OCI-LY1 (cell line): ENCODE measurements at regions not wholly inside any gene's neighbourhood (a gene's known extent, or its start where the extent isn't known, plus 50 kb on each side); places are given as distances from the start of the nearest gene placed in this dataset.

Experiments
- H2AFZ ChIP-seq: fragments of 200-600 bp; sonication (generic), shearing (Covaris generic); 2 replicates; pipeline ENCODE4 v1.6.0; 2014; ENCODE audit warnings: antibody characterized with exemption, mild to moderate bottlenecking, low read length
- H3F3A ChIP-seq: fragments of 200-600 bp; sonication (generic), shearing (Covaris generic); 2 replicates; pipeline ENCODE4 v1.6.0; 2014; ENCODE audit warnings: mild to moderate bottlenecking, antibody characterized with exemption, low read length, moderate library complexity; ENCODE audit not compliant: insufficient read depth
- H3K27ac ChIP-seq: fragments of 200-600 bp; sonication (generic); 2 replicates; pipeline ENCODE4 v1.5.1; 2014; ENCODE audit warnings: low read length, mixed run types, mild to moderate bottlenecking, low read depth; ENCODE audit not compliant: poor library complexity, severe bottlenecking
- H3K27me3 ChIP-seq: fragments of 200-600 bp; sonication (generic); 2 replicates; pipeline ENCODE4 v1.6.0; 2014; ENCODE audit warnings: antibody characterized with exemption, mild to moderate bottlenecking, low read length, moderate library complexity; ENCODE audit not compliant: insufficient read depth
- H3K36me3 ChIP-seq: fragments of 200-600 bp; sonication (generic); 2 replicates; pipeline ENCODE4 v1.6.1; 2014; ENCODE audit warnings: mild to moderate bottlenecking, antibody characterized with exemption, low read length, moderate library complexity, mixed read lengths; ENCODE audit not compliant: insufficient read depth
- H3K4me1 ChIP-seq: fragments of 200-600 bp; sonication (generic); 2 replicates; pipeline ENCODE4 v1.5.1; 2014; ENCODE audit warnings: mild to moderate bottlenecking, low read length, moderate library complexity; ENCODE audit not compliant: insufficient read depth, severe bottlenecking
- H3K4me2 ChIP-seq: fragments of 200-600 bp; sonication (generic), shearing (Covaris generic); 2 replicates; pipeline ENCODE4 v1.6.1; 2014; ENCODE audit warnings: low read length
- H3K4me3 ChIP-seq: fragments of 200-600 bp; sonication (generic); 2 replicates; pipeline ENCODE4 v1.5.1; 2014; ENCODE audit warnings: low read length, low read depth, mild to moderate bottlenecking, mixed read lengths; ENCODE audit not compliant: poor library complexity, severe bottlenecking
- H3K79me2 ChIP-seq: fragments of 200-600 bp; shearing (Covaris generic); 2 replicates; pipeline ENCODE4 v1.6.1; 2016; ENCODE audit warnings: mixed run types, low read length, mixed read lengths; ENCODE audit not compliant: insufficient read depth
- H3K9ac ChIP-seq: fragments of 200-600 bp; sonication (generic), shearing (Covaris generic); 2 replicates; pipeline ENCODE4 v1.6.1; 2014; ENCODE audit warnings: mild to moderate bottlenecking, low read length, mixed read lengths
- H3K9me2 ChIP-seq: fragments of 200-600 bp; sonication (generic), shearing (Covaris generic); 2 replicates; pipeline ENCODE4 v1.6.1; 2014; ENCODE audit warnings: low read depth, mild to moderate bottlenecking, low read length, mixed read lengths
- H3K9me3 ChIP-seq: fragments of 200-600 bp; shearing (Covaris generic); 2 replicates; pipeline ENCODE4 v1.6.1; 2014; ENCODE audit warnings: low read length, mixed read lengths
- H4K20me1 ChIP-seq: fragments of 200-600 bp; sonication (generic), shearing (Covaris generic); 2 replicates; pipeline ENCODE4 v1.6.0; 2016; ENCODE audit warnings: mild to moderate bottlenecking, low read length; ENCODE audit not compliant: insufficient read depth
- CTCF ChIP-seq: fragments of 200-600 bp; sonication (generic), shearing (Covaris generic); IDR thresholded peaks from 2 replicates; pipeline ENCODE4 v1.5.1; 2017; ENCODE audit warnings: mild to moderate bottlenecking, antibody characterized with exemption, low read length, moderate library complexity, mixed read lengths
- EZH2 ChIP-seq: fragments of 200-600 bp; sonication (generic), shearing (Covaris generic); IDR thresholded peaks from 2 replicates; pipeline ENCODE4 v1.8.0; 2017; ENCODE audit warnings: borderline replicate concordance, mixed run types, mild to moderate bottlenecking, antibody characterized with exemption, low read length, moderate library complexity, mixed read lengths

DNA sequence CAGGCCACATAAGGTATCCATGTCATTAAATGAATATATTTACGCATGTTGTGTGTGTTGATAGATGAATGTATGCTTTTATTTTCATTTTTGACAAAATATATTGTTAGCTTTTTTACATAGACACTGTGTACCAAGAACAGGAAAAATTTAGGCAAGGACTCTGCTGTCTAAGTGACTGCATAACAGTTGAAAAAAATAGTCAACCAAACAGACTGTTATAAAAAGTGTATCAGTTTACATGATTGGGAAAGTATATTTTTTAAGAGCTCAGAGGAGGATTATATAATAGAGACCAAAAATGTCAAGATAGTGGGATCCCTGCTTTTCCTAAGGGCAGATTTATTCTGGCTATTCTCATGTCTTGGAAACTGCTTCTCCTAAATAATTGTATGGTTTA lies 858.0 kb downstream of the SLITRK1 start:
- Histone ChIP-seq H3K4me2 (no peak overlapping the region), H3K27me3 (no peaks in the 10 kb centered on the region), H2AFZ (no peak overlapping the region), H3K36me3 (no peaks in the 10 kb centered on the region), H3K9ac (no peak overlapping the region), H3K4me3 (no peak overlapping the region), H3F3A (no peaks in the 10 kb centered on the region), H3K9me3 (no peaks in the 10 kb centered on the region), H3K9me2 (no peaks in the 10 kb centered on the region), H3K79me2 (no peaks in the 10 kb centered on the region), H3K4me1 (no peaks in the 10 kb centered on the region), H4K20me1 (no peaks in the 10 kb centered on the region), H3K27ac (no peak overlapping the region)
- no peak for TF ChIP-seq EZH2
- no peak for TF ChIP-seq CTCF

- H3K9me3 ChIP-seq, result no peaks in the 10 kb centered on the region
- no peak overlapping the region for H2AFZ ChIP-seq
- no peaks in the 10 kb centered on the region for H4K20me1 ChIP-seq
- H3K9me2 ChIP-seq, result no peaks in the 10 kb centered on the region
- H3K36me3 ChIP-seq, result no peaks in the 10 kb centered on the region
- no peak overlapping the region for H3K4me2 ChIP-seq
- TF ChIP-seq EZH2 (no peak), CTCF (no peak)
- no peak overlapping the region for H3K27ac ChIP-seq
- no peak overlapping the region for H3K9ac ChIP-seq
- no peak overlapping the region for H3K4me3 ChIP-seq
- no peaks in the 10 kb centered on the region for H3K79me2 ChIP-seq
- no peaks in the 10 kb centered on the region for H3K4me1 ChIP-seq
- no peaks in the 10 kb centered on the region for H3K27me3 ChIP-seq
- H3F3A ChIP-seq, result no peaks in the 10 kb centered on the region
Measured at GRCh38 chr13:83019986-83020385, 862.3 kb downstream of the SLITRK1 start.

GRCh38 chr13:83009987-83010386 lies 872.3 kb downstream of the SLITRK1 start:
- Histone ChIP-seq H3K36me3 (no peaks in the 10 kb centered on the region), H3K4me3 (no peak overlapping the region), H3K9me3 (no peaks in the 10 kb centered on the region), H2AFZ (no peak overlapping the region), H3K9ac (no peak overlapping the region), H3K27ac (no peak overlapping the region), H3F3A (no peaks in the 10 kb centered on the region), H3K4me1 (no peaks in the 10 kb centered on the region), H3K9me2 (no peaks in the 10 kb centered on the region), H4K20me1 (no peaks in the 10 kb centered on the region), H3K4me2 (no peak overlapping the region), H3K79me2 (no peaks in the 10 kb centered on the region), H3K27me3 (no peaks in the 10 kb centered on the region)
- no peak for TF ChIP-seq CTCF
- TF ChIP-seq EZH2, result no peak
